Endothelial cell of umbilical vein (primary cell): ENCODE measurements at regions not wholly inside any gene's neighbourhood (a gene's known extent, or its start where the extent isn't known, plus 50 kb on each side); places are given as distances from the start of the nearest gene placed in this dataset.

Source experiments
- BruUV-seq: library from RNA; stranded (reverse); fragments of 400-500 nt; replicated peaks from 2 replicates; lab custom pipeline; 2021; lab: Mats Ljungman, UMichigan
- CTCF ChIA-PET: fragments of 300-600, 350-600 bp; sonication (Branson Sonifier 250); formaldehyde crosslinking; loops from one replicate; lab custom pipeline; 2021; ENCODE audit warnings: antibody characterized with exemption, inconsistent platforms; lab: Charles Lee
- POLR2A ChIA-PET: fragments of 300-600, 350-600 bp; sonication (Branson Sonifier 250); formaldehyde crosslinking; loops from one replicate; lab custom pipeline; 2021; ENCODE audit warnings: antibody characterized with exemption, inconsistent platforms; lab: Charles Lee
- DNase-seq: peaks from one replicate; pipeline ENCODE4 v3.0.0-alpha.2; 2011; ENCODE audit warnings: low read depth, low spot score
- FAIRE-seq: peaks from 2 replicates; lab custom pipeline; 2011; peaks lifted over from hg19 to GRCh38; lab: Jason Lieb, UNC
- H2AFZ ChIP-seq: 2 replicates; pipeline ENCODE4 v1.6.0; 2012; ENCODE audit warnings: low read depth, low read length, control low read depth, inconsistent platforms
- H3K27ac ChIP-seq: 2 replicates; pipeline ENCODE4 v1.5.1; 2011; ENCODE audit warnings: low read depth, mild to moderate bottlenecking, control low read depth, low read length, moderate library complexity; ENCODE audit not compliant: insufficient read depth
- H3K27me3 ChIP-seq, 2 experiments: 2 replicates each; pipeline versions ENCODE4 v1.6.0 to v1.6.1; 2011; ENCODE audit warnings: low read length in 2 of 2, mixed read lengths in 1 of 2; ENCODE audit not compliant: control insufficient read depth in 2 of 2, insufficient read depth in 2 of 2
- H3K36me3 ChIP-seq, 2 experiments: 2 replicates in 1 of 2; 3 replicates in 1 of 2; pipeline ENCODE4 v1.5.1; 2011; ENCODE audit warnings: low read length in 2 of 2, mild to moderate bottlenecking in 1 of 2, moderate library complexity in 1 of 2; ENCODE audit not compliant: control insufficient read depth in 2 of 2, insufficient read depth in 2 of 2; ENCODE audit errors: extremely low read depth in 1 of 2
- H3K4me1 ChIP-seq: 3 replicates; pipeline ENCODE4 v1.5.1; 2011; ENCODE audit warnings: mild to moderate bottlenecking, low read length; ENCODE audit not compliant: control insufficient read depth, insufficient read depth; ENCODE audit errors: extremely low read depth
- H3K4me2 ChIP-seq: 2 replicates; pipeline ENCODE4 v1.6.1; 2011; ENCODE audit warnings: low read length, control low read depth, mixed read lengths; ENCODE audit not compliant: insufficient read depth
- H3K4me3 ChIP-seq, 3 experiments: fragments of 200-600 bp in 1 of 3; sonication (generic), shearing (Covaris generic) in 1 of 3; replicated peaks in 1 of 3; 2 replicates each; pipeline ENCODE4 v1.5.1; 2011 to 2016; ENCODE audit warnings: control low read depth in 3 of 3, low read length in 3 of 3, mild to moderate bottlenecking in 2 of 3, inconsistent platforms in 1 of 3, low read depth in 1 of 3, moderate library complexity in 1 of 3; ENCODE audit not compliant: insufficient read depth in 1 of 3
- H3K79me2 ChIP-seq: 2 replicates; pipeline ENCODE4 v1.6.0; 2012; ENCODE audit warnings: low read length, inconsistent platforms; ENCODE audit not compliant: control insufficient read depth, insufficient read depth
- H3K9ac ChIP-seq: replicated peaks from 2 replicates; pipeline ENCODE3; 2011; ENCODE audit warnings: low read length, control low read depth; ENCODE audit not compliant: insufficient read depth; ENCODE audit errors: extremely low read depth
- H3K9me1 ChIP-seq: replicated peaks from 3 replicates; pipeline ENCODE4 v1.6.0; 2011; ENCODE audit warnings: mild to moderate bottlenecking, low read length; ENCODE audit not compliant: control insufficient read depth, insufficient read depth; ENCODE audit errors: extremely low read depth
- H3K9me3 ChIP-seq: replicated peaks from 2 replicates; pipeline ENCODE4 v1.5.1; 2012; ENCODE audit warnings: low read length, inconsistent platforms; ENCODE audit not compliant: control insufficient read depth, insufficient read depth
- H4K20me1 ChIP-seq: replicated peaks from 2 replicates; pipeline ENCODE3; 2011; ENCODE audit warnings: mild to moderate bottlenecking, low read length; ENCODE audit not compliant: control insufficient read depth, insufficient read depth; ENCODE audit errors: extremely low read depth
- CTCF ChIP-seq, 2 donors: IDR thresholded peaks; 1 replicate in 1 of 2; 2 replicates in 1 of 2; pipeline ENCODE4 v1.5.1; 2011; ENCODE audit warnings: low read length in 2 of 2, mild to moderate bottlenecking in 2 of 2, moderate library complexity in 2 of 2, control low read depth in 1 of 2, inconsistent platforms in 1 of 2, low read depth in 1 of 2; ENCODE audit not compliant: insufficient read depth in 1 of 2; ENCODE audit errors: extremely low read depth in 1 of 2
- GATA2 ChIP-seq: IDR thresholded peaks from 2 replicates; pipeline ENCODE4 v1.7.0; 2011; ENCODE audit warnings: low read depth, mild to moderate bottlenecking, moderate library complexity, mixed read lengths, low read length; ENCODE audit not compliant: insufficient read length, insufficient read depth
- JUN ChIP-seq: IDR thresholded peaks from 2 replicates; pipeline ENCODE4 v1.6.1; 2011; ENCODE audit warnings: borderline replicate concordance, low read depth; ENCODE audit not compliant: insufficient read length, insufficient read depth
- MAX ChIP-seq: IDR thresholded peaks from 2 replicates; pipeline ENCODE4 v1.6.1; 2011; ENCODE audit not compliant: insufficient read depth, insufficient read length
- MYC ChIP-seq: IDR thresholded peaks from one replicate; pipeline ENCODE4 v1.6.1; 2011; ENCODE audit warnings: mild to moderate bottlenecking, low read depth, low read length
- dilution Hi-C: fragments of 300-500 bp; cut with MboI; formaldehyde crosslinking; loops from one replicate; pipeline ENCODE4 v1.15.0; 2019; ENCODE audit warnings: low sequenced_read_pairs; ENCODE audit not compliant: extremely low pct_ligation_motif_present
- intact Hi-C: fragments of 100-400 bp; cut with micrococcal nuclease; formaldehyde crosslinking; loops from one replicate; pipeline ENCODE4 v1.10.0; 2022

- no peak for FAIRE-seq
- no peak overlapping the region for H3K4me2 ChIP-seq
- no peaks in the 10 kb centered on the region for H3K9me3 ChIP-seq
- no peaks in the 10 kb centered on the region for H3K79me2 ChIP-seq
- no peak overlapping the region for H3K9ac ChIP-seq
- H2AFZ ChIP-seq: no peak overlapping the region
- dilution Hi-C loops (no loop called here), intact Hi-C loops (no loop called here)
- DNase-seq: no peak
- POLR2A ChIA-PET: no interaction called here
- no peak for TF ChIP-seq CTCF (IDR thresholded peaks at IDR 0.05; ENCODE audit: extremely low read depth in 1 of 2, insufficient read depth in 1 of 2, low read depth in 1 of 2, low read length in 2 of 2)
- no peak for TF ChIP-seq MYC
- no peak for TF ChIP-seq GATA2
- no peak for TF ChIP-seq JUN
- no peak for TF ChIP-seq MAX
- H4K20me1 ChIP-seq: no peaks in the 10 kb centered on the region
- no peaks in the 10 kb centered on the region for H3K36me3 ChIP-seq
- no TSS peak for BruUV-seq
- CTCF ChIA-PET: no interaction called here
- H3K4me1 ChIP-seq: no peaks in the 10 kb centered on the region
- H3K9me1 ChIP-seq: no peaks in the 10 kb centered on the region
- no peak overlapping the region for H3K4me3 ChIP-seq
- peaks cover 0 to 1% of the 10 kb centered on the region in 2 experiments for H3K27me3 ChIP-seq
- H3K27ac ChIP-seq: no peak overlapping the region
These were observed 330.6 kb upstream of the TLE3 start for GRCh38 chr15:70428211-70428822.
